Astrocyte of the hippocampus (primary cell): ENCODE measurements at regions not wholly inside any gene's neighbourhood (a gene's known extent, or its start where the extent isn't known, plus 50 kb on each side); places are given as distances from the start of the nearest gene placed in this dataset.
A peak's percentile ranks its signal among the peaks of the same experiment; 100 is the strongest.
"Not testable (repeated sequence)": the region's sequence is repeated elsewhere in the genome, so short reads cannot be mapped to it uniquely, and the experiment has no call there.

ENCODE experiments used
- DNase-seq: peaks from one replicate; pipeline ENCODE4 v3.0.0; 2011; ENCODE audit warnings: low read depth, low spot score

DNA sequence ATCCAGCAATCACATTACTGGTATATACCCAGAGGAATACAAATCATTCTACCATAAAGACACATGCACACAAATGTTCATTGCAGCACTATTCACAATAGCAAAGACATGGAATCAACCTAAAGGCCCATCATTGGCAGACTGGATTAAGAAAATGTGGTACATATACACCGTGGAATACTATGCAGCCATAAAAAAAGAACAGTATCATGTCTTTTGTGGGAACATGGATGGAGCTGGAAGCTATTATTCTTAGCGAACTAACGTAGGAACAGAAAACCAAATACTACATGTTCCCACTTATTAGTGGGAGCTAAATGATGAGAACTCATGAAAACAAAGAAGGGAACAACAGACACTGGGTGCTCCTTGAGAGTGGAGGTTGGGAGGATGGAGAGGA lies 60.9 kb downstream of the PGRMC1 start:
- not testable (repeated sequence) for DNase-seq

DNA sequence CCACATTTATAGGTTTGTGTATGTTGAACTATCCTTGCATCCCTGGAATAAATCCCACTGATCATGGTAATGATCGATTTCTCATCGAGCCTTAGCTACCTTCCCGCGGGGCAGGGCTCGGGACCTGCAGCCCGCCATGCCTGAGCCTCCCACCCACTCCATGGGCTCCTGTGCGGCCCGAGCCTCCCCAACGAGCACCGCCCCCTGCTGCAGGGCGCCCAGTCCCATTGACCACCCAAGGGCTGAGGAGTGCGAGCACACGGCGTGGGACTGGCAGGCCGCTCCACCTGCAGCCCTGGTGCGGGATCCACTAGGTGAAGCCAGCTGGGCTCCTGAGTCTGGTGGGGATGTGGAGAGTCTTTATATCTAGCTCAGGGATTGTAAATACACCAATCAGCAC lies 63.7 kb downstream of the PGRMC1 start:
- DNase-seq, result not testable (repeated sequence)

DNA sequence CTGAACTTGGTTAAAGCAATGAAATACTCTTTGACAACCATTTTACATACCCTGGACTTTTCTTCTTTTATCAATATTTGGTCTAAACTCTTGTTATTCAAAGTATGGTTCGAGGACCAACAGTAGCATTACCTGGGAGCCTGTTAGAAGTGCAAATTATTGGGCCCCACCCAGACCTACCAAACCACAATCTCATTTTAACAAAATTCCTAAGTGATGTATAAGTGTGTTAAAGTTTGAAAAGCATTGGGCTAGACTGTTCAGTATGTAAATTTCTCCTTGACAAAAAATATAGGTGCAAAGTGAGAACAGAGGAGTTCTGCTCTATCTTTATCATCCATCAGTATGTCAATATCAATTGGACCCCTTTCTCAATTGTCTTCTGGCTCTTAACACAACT lies 67.1 kb downstream of the PGRMC1 start:
- DNase-seq, result no peak

DNA sequence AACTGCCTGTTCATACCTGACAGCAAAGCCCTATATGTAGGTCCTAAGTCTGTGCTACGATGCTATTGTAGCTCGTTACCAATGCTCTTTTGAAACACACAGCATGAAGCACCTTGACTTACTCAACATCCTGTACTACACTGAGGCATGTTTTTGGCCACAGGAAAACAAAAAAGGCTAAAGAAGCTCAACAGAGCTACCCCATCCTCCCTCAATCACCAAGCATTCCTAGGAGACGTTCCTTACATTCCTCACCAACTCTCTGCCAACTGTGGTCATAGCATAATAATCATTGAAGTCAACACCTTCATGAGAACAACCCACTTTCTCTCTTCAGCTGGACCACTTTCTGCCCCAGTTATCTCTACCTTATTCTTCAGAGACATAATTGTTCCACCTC lies 73.7 kb upstream of the SLC25A43 start:
- peak; percentile 42 for DNase-seq

DNA sequence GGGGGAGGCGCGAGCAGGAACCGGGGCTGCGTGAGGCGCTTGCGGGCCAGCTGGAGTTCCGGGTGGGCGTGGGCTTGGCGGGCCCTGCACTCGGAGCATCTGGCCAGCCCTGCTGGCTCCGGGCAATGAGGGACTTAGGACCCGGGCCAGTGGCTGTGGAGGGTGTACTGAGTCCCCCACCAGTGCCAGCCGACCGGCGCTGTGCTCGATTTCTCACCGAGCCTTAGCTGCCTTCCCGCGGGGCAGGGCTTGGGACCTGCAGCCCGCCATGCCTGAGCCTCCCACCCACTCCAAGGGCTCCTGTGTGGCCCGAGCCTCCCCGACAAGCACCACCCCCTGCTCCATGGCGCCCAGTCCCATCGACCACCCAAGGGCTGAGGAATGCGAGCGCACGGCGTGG lies 67.3 kb upstream of the SLC25A43 start:
- not testable (repeated sequence) for DNase-seq

DNA sequence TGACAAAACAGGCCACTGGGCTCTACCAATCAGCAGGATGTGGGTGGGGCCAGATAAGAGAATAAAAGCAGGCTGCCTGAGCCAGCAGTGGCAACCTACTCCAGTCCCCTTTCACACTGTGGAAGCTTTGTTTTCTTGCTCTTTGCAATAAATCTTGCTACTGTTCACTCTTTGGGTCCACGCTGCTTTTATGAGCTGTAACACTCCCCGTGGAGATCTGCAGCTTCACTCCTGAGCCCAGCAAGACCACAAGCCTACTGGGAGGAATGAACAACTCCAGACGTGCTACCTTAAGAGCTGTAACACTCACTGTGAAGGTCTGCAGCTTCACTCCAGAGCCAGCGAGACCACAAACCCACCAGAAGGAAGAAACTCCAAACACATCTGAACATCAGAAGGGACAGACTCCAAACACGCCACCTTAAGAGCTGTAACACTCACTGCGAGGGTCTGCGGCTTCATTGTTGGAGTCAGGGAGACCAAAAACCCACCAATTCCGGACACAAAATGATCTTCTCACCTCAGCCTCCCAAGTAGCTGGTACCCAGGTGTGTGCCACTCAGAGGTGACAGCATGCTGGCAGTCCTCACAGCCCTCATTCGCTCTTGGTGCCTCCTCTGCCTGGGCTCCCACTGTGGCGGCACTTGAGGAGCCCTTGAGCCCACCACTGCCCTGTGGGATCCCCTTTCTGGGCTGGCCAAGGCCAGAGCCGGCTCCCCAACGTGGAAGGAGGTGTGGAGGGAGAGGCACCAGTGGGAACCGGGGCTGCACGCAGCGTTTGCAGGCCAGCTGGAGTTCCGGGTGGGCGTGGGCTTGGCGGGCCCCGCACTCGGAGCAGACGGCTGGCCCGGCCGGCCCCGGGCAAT lies 66.0 kb upstream of the SLC25A43 start:
- not testable (repeated sequence) for DNase-seq

DNA sequence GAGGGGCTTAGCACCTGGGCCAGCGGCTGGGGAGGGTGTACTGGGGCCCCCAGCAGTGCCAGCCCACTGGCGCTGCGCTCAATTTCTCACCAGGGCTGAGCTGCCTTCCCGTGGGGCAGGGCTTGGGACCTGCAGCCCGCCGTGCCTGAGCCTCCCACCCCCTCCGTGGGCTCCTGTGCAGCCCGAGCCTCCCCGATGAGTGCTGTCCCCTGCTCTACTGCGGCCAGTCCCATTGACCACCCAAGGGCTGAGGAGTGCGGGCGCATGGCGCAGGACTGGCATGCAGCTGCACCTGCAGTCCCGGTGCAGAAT lies 65.5 kb upstream of the SLC25A43 start:
- DNase-seq, result not testable (repeated sequence)

DNA sequence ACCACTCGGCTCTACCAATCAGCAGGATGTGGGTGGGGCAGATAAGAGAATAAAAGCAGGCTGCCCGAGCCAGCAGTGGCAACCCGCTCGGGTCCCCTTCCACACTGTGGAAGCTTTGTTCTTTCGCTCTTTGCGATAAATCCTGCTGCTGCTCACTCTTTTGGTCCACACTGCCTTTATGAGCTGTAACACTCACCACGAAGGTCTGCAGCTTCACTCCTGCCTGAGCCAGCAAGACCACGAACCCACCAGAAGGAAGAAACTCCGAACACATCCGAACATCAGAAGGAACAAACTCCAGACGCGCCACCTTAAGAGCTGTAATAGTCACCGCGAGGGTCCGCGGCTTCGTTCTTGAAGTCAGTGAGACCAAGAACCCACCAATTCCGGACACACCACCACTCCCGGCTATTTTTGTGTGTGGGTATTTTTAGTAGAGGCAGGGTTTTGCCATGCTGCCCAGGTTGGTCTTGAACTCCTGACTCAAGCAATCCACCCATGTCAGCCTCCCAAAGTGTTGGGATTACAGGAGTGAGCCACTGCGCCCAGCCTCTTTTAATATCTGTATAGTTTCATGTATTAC lies 64.6 kb upstream of the SLC25A43 start:
- not testable (repeated sequence) for DNase-seq

DNA sequence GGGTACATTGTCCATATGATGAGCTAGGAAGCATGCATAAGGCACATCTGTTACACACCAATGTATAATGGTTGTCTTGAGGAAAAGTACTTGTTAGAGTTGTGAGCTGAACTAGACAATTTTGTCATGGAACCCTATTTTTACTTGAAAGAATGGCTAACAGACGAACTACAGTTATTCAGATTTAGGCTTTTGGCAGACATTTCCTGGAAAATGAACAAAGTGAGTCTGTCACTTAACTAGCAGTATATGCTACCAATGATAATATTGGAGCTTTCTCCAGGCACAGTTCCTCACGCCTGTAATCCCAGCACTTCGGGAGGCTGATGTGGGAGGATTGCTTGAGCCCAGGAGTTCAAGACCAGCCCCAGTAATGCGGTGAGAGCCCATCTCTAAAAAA lies 61.9 kb upstream of the SLC25A43 start:
- DNase-seq, result no peak

DNA sequence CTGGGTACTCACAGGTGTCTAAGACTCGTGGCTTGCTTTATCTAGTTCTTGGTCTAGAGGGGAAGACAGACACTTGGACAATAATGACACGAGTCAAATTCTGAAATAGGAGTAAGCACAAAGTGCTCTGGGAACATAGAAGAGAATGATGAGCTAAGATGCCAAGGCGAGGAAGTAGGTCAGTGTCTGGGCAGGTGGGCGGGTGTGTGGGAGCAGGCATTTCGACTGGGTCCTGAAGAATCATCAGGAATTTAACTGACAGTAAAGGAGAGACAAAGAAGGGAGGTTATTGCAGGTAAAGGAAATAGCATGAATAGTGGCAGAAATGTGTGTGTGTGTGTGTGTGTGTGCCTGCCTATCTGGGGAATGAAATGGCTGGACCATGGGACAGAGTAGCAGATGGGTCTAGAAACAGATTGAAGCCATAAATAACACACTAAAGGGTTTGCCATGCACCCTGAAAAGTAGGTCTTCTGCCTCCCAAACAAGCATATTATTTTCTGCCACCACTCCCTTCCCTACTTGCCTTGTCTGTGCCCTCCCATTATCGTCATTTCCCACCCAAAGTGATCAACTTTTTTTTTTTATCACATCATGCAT lies 58.4 kb upstream of the SLC25A43 start:
- DNase-seq, result no peak

DNA sequence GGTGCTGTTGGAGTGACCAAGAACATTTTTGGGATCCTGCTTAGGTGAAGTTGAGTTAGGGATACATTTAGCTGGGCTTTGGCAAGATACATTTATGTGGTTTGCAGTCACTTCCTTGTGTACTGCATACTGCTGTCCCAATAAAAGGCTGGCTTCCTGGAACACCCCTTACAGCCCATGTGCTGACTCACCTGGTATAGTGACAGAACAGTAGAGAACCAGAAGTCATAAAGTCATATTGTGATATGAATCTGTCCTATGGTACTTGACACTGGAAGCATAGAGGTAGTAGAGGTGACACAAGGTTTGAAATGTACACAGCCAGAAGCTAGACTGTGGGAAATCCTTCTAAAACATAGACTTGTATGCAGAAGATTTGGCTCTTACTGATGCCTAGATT lies 55.3 kb upstream of the SLC25A43 start:
- no peak for DNase-seq
